ENCODE measurements at regions not wholly inside any gene's neighbourhood (a gene's known extent, or its start where the extent isn't known, plus 50 kb on each side); places are given as distances from the start of the nearest gene placed in this dataset.

- TF ChIP-seq CTCF (IDR thresholded peaks at IDR 0.05) (no peak), EP300 (IDR thresholded peaks at IDR 0.05) (no peak)
Measured at GRCh38 chr4:15293711-15294110, 134.1 kb upstream of the C1QTNF7 start.
